ENCODE measurements at regions not wholly inside any gene's neighbourhood (a gene's known extent, or its start where the extent isn't known, plus 50 kb on each side); places are given as distances from the start of the nearest gene placed in this dataset.

GRCh38 chrX:104513162-104513561 lies 52.8 kb upstream of the IL1RAPL2 start:
- TF ChIP-seq, protein P1, sequence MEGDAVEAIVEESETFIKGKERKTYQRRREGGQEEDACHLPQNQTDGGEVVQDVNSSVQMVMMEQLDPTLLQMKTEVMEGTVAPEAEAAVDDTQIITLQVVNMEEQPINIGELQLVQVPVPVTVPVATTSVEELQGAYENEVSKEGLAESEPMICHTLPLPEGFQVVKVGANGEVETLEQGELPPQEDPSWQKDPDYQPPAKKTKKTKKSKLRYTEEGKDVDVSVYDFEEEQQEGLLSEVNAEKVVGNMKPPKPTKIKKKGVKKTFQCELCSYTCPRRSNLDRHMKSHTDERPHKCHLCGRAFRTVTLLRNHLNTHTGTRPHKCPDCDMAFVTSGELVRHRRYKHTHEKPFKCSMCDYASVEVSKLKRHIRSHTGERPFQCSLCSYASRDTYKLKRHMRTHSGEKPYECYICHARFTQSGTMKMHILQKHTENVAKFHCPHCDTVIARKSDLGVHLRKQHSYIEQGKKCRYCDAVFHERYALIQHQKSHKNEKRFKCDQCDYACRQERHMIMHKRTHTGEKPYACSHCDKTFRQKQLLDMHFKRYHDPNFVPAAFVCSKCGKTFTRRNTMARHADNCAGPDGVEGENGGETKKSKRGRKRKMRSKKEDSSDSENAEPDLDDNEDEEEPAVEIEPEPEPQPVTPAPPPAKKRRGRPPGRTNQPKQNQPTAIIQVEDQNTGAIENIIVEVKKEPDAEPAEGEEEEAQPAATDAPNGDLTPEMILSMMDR (IDR thresholded peaks at IDR 0.05) = no peak
- no peak for TF ChIP-seq POLR2A (IDR thresholded peaks at IDR 0.05)

Measured in testis (tissue), 2 donors.